H9 (cell line): ENCODE measurements at regions not wholly inside any gene's neighbourhood (a gene's known extent, or its start where the extent isn't known, plus 50 kb on each side); places are given as distances from the start of the nearest gene placed in this dataset.

Source experiments
- DNase-seq: peaks from one replicate; pipeline ENCODE4 v3.0.0-alpha.2; 2017
- H2AFZ ChIP-seq: one replicate; pipeline ENCODE4 v1.6.1; 2013; ENCODE audit warnings: mild to moderate bottlenecking, low read length, control low read depth, moderate library complexity
- H2AK5ac ChIP-seq: 2 replicates; pipeline ENCODE4 v1.6.1; 2013; ENCODE audit warnings: low read length, control low read depth, mixed read lengths; ENCODE audit not compliant: insufficient read length
- H2BK120ac ChIP-seq: one replicate; pipeline ENCODE4 v1.6.1; 2013; ENCODE audit warnings: low read depth, mild to moderate bottlenecking, low read length, control low read depth, inconsistent platforms; ENCODE audit not compliant: poor library complexity, severe bottlenecking
- H2BK12ac ChIP-seq: 2 replicates; pipeline ENCODE4 v1.6.1; 2013; ENCODE audit warnings: low read length, control low read depth, mixed read lengths, low read depth; ENCODE audit not compliant: insufficient read length
- H2BK15ac ChIP-seq: 2 replicates; pipeline ENCODE4 v1.6.1; 2013; ENCODE audit warnings: low read depth, low read length, control low read depth
- H2BK20ac ChIP-seq: one replicate; pipeline ENCODE4 v1.6.1; 2013; ENCODE audit warnings: low read depth, mild to moderate bottlenecking, low read length, control low read depth, inconsistent platforms; ENCODE audit not compliant: poor library complexity, severe bottlenecking
- H2BK5ac ChIP-seq: 2 replicates; pipeline ENCODE4 v1.6.1; 2013; ENCODE audit warnings: low read length, control low read depth, mixed read lengths; ENCODE audit not compliant: insufficient read length
- H3K14ac ChIP-seq: 2 replicates; pipeline ENCODE4 v1.6.1; 2013; ENCODE audit warnings: low read length, control low read depth; ENCODE audit not compliant: insufficient read depth
- H3K18ac ChIP-seq: 2 replicates; pipeline ENCODE4 v1.6.1; 2013; ENCODE audit warnings: low read depth, mild to moderate bottlenecking, mixed read lengths, low read length, control low read depth; ENCODE audit not compliant: insufficient read length
- H3K23ac ChIP-seq: 2 replicates; pipeline ENCODE4 v1.6.1; 2013; ENCODE audit warnings: low read length, control low read depth, mixed read lengths, low read depth; ENCODE audit not compliant: insufficient read length
- H3K23me2 ChIP-seq: 2 replicates; pipeline ENCODE4 v1.6.1; 2013; ENCODE audit warnings: low read depth, mild to moderate bottlenecking, mixed read lengths, low read length, control low read depth; ENCODE audit not compliant: insufficient read length, poor library complexity, severe bottlenecking
- H3K27ac ChIP-seq: 2 replicates; pipeline ENCODE4 v1.5.1; 2013; ENCODE audit warnings: low read length, control low read depth, mixed read lengths, low read depth; ENCODE audit not compliant: insufficient read length
- H3K27me3 ChIP-seq: 2 replicates; pipeline ENCODE4 v1.6.1; 2013; ENCODE audit warnings: low read length, control low read depth, inconsistent platforms; ENCODE audit not compliant: insufficient read depth
- H3K4ac ChIP-seq: 2 replicates; pipeline ENCODE4 v1.6.1; 2013; ENCODE audit warnings: low read depth, mild to moderate bottlenecking, control low read depth, inconsistent platforms, low read length, moderate library complexity
- H3K4me1 ChIP-seq: 2 replicates; pipeline ENCODE4 v1.6.1; 2013; ENCODE audit warnings: low read length, control low read depth, inconsistent platforms; ENCODE audit not compliant: insufficient read depth
- H3K4me2 ChIP-seq: 2 replicates; pipeline ENCODE4 v1.6.1; 2013; ENCODE audit warnings: low read length, control low read depth, mixed read lengths; ENCODE audit not compliant: insufficient read length, insufficient read depth
- H3K56ac ChIP-seq: 2 replicates; pipeline ENCODE4 v1.6.1; 2013; ENCODE audit warnings: low read depth, mild to moderate bottlenecking, mixed read lengths, low read length, control low read depth; ENCODE audit not compliant: insufficient read length
- H3K79me1 ChIP-seq: 2 replicates; pipeline ENCODE4 v1.6.1; 2013; ENCODE audit warnings: low read depth, mild to moderate bottlenecking, moderate library complexity, low read length, control low read depth, inconsistent platforms; ENCODE audit not compliant: insufficient read depth, poor library complexity, severe bottlenecking
- H3K79me2 ChIP-seq: 2 replicates; pipeline ENCODE4 v1.6.1; 2013; ENCODE audit warnings: low read length, control low read depth, inconsistent platforms; ENCODE audit not compliant: insufficient read depth
- H3K9ac ChIP-seq: 2 replicates; pipeline ENCODE4 v1.6.1; 2013; ENCODE audit warnings: low read length, control low read depth, mixed read lengths; ENCODE audit not compliant: insufficient read length; ENCODE audit errors: extremely low read depth
- H3K9me3 ChIP-seq: one replicate; pipeline ENCODE4 v1.6.1; 2013; ENCODE audit warnings: low read depth, low read length, inconsistent platforms; ENCODE audit not compliant: control insufficient read depth
- H3T11ph ChIP-seq: one replicate; pipeline ENCODE4 v1.6.1; 2013; ENCODE audit warnings: mild to moderate bottlenecking, low read length, control low read depth, inconsistent platforms
- H4K20me1 ChIP-seq: one replicate; pipeline ENCODE4 v1.6.1; 2013; ENCODE audit not compliant: control insufficient read depth, insufficient read length, insufficient read depth
- H4K5ac ChIP-seq: 2 replicates; pipeline ENCODE4 v1.6.1; 2013; ENCODE audit warnings: low read depth, mild to moderate bottlenecking, mixed read lengths, low read length, control low read depth; ENCODE audit not compliant: insufficient read length
- H4K8ac ChIP-seq: replicated peaks from 2 replicates; pipeline ENCODE4 v1.6.1; 2013; ENCODE audit warnings: low read length, control low read depth, mixed read lengths, low read depth; ENCODE audit not compliant: insufficient read length
- H4K91ac ChIP-seq: 2 replicates; pipeline ENCODE4 v1.6.1; 2013; ENCODE audit warnings: low read depth, mild to moderate bottlenecking, moderate library complexity, mixed read lengths, low read length, control low read depth; ENCODE audit not compliant: insufficient read length
- H3K27ac Mint-ChIP-seq, 3 experiments: 2 replicates in 2 of 3; 3 replicates in 1 of 3; pipeline ENCODE4 v1.8.0; 2020 to 2021; ENCODE audit warnings: mixed read lengths in 3 of 3, mild to moderate bottlenecking in 1 of 3, moderate library complexity in 1 of 3
- H3K27me3 Mint-ChIP-seq: 2 replicates; pipeline ENCODE4 v1.8.0; 2021; ENCODE audit warnings: low read depth, mild to moderate bottlenecking, moderate library complexity, mixed read lengths
- H3K36me3 Mint-ChIP-seq, 3 experiments: 2 replicates in 2 of 3; 3 replicates in 1 of 3; pipeline ENCODE4 v1.8.0; 2020 to 2021; ENCODE audit warnings: low read depth in 3 of 3, mixed read lengths in 3 of 3; ENCODE audit not compliant: insufficient read depth in 1 of 3
- H3K4me1 Mint-ChIP-seq, 2 experiments: 2 replicates each; pipeline ENCODE4 v1.8.0; 2020; ENCODE audit warnings: mixed read lengths in 2 of 2
- H3K4me3 Mint-ChIP-seq, 2 experiments: 2 replicates in 1 of 2; 3 replicates in 1 of 2; pipeline ENCODE4 v1.8.0; 2020 to 2021; ENCODE audit warnings: mild to moderate bottlenecking in 2 of 2, mixed read lengths in 2 of 2, moderate library complexity in 1 of 2
- H3K9me3 Mint-ChIP-seq, 2 experiments: 2 replicates in 1 of 2; 3 replicates in 1 of 2; pipeline ENCODE4 v1.8.0; 2020; ENCODE audit warnings: mild to moderate bottlenecking in 2 of 2, mixed read lengths in 2 of 2, moderate library complexity in 1 of 2
- WGBS: extraction: QIAGEN DNeasy Blood & Tissue Kit; methylation state at CpG from one replicate; pipeline ENCODE4 v1.1.7; 2013; ENCODE audit warnings: missing lambda C conversion rate, low lambda C conversion rate, mixed read lengths; ENCODE audit not compliant: insufficient read length; ENCODE audit errors: extremely low coverage; 5-methylcytosine and 5-hydroxymethylcytosine counted together
- TF ChIP-seq, protein P1 (sequence below): fragments of 200-600 bp; sonication (generic); conservative IDR thresholded peaks from 3 replicates; pipeline ENCODE4 v1.8.0; 2021; ENCODE audit warnings: antibody characterized with exemption, mild to moderate bottlenecking

DNA sequence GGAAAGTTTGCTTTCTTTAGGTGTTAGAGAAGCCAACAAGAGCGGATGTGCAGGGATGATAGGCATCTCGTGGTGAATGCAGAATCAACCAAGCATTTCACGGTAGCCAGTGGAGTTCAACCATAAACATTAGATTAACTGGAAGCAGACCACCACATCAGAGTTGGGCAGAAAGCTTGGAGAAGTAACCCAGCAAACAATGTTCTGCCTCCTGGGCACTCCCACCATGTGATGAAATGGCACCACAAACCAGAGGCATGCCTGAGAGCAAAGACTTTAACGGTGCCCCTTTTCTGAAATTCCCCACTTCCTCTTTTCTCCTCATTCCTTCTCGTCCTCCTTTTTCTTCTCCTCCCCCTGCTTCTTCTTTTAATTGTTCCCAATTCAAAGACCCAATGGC is 193.5 kb upstream of the ANKFN1 start:
- no peak overlapping the region for H2BK20ac ChIP-seq
- H4K5ac ChIP-seq = no peak overlapping the region
- no peak overlapping the region for H2BK12ac ChIP-seq
- no peak overlapping the region for H2AK5ac ChIP-seq
- H4K20me1 ChIP-seq = no peaks in the 10 kb centered on the region
- H3K18ac ChIP-seq = no peak overlapping the region
- no peak overlapping the region for H3K9ac ChIP-seq
- peaks cover 4 to 7% of the 10 kb centered on the region in 2 experiments; a peak in 3 of 4 replicates for H3K4me1 Mint-ChIP-seq
- H3K14ac ChIP-seq = no peak overlapping the region
- no peaks in the 10 kb centered on the region for H3K27me3 ChIP-seq
- no peaks in the 10 kb centered on the region for H3K79me1 ChIP-seq
- H3K27me3 Mint-ChIP-seq = no peaks in the 10 kb centered on the region
- H3K4me3 Mint-ChIP-seq = no peak overlapping the region
- H3K27ac ChIP-seq = no peak overlapping the region
- no peak overlapping the region for H2AFZ ChIP-seq
- no peak overlapping the region for H4K8ac ChIP-seq
- no peak overlapping the region for H2BK120ac ChIP-seq
- H3K23ac ChIP-seq = no peak overlapping the region
- H3K4me1 ChIP-seq = no peaks in the 10 kb centered on the region
- H2BK5ac ChIP-seq = no peak overlapping the region
- H3K27ac Mint-ChIP-seq = no peak overlapping the region
- H3K23me2 ChIP-seq = no peaks in the 10 kb centered on the region
- no peaks in the 10 kb centered on the region for H3K9me3 ChIP-seq
- H4K91ac ChIP-seq = no peak overlapping the region
- H2BK15ac ChIP-seq = no peak overlapping the region
- H3K4me2 ChIP-seq = no peak overlapping the region
- H3K9me3 Mint-ChIP-seq = no peaks in the 10 kb centered on the region; a peak in 1 of 5 replicates
- no peak overlapping the region for H3K56ac ChIP-seq
- H3T11ph ChIP-seq = no peak overlapping the region
- H3K36me3 Mint-ChIP-seq = no peaks in the 10 kb centered on the region
- H3K4ac ChIP-seq = no peak overlapping the region
- H3K79me2 ChIP-seq = no peaks in the 10 kb centered on the region
- no CpG with 5 or more reads among the region's 5 CpGs for WGBS
- DNase-seq = no peak
- TF ChIP-seq, protein P1, sequence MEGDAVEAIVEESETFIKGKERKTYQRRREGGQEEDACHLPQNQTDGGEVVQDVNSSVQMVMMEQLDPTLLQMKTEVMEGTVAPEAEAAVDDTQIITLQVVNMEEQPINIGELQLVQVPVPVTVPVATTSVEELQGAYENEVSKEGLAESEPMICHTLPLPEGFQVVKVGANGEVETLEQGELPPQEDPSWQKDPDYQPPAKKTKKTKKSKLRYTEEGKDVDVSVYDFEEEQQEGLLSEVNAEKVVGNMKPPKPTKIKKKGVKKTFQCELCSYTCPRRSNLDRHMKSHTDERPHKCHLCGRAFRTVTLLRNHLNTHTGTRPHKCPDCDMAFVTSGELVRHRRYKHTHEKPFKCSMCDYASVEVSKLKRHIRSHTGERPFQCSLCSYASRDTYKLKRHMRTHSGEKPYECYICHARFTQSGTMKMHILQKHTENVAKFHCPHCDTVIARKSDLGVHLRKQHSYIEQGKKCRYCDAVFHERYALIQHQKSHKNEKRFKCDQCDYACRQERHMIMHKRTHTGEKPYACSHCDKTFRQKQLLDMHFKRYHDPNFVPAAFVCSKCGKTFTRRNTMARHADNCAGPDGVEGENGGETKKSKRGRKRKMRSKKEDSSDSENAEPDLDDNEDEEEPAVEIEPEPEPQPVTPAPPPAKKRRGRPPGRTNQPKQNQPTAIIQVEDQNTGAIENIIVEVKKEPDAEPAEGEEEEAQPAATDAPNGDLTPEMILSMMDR = no peak
